Prostate gland (tissue), 2 donors: ENCODE measurements at regions not wholly inside any gene's neighbourhood (a gene's known extent, or its start where the extent isn't known, plus 50 kb on each side); places are given as distances from the start of the nearest gene placed in this dataset.
A peak's percentile ranks its signal among the peaks of the same experiment; 100 is the strongest.

Experiments
- DNase-seq: peaks from one replicate; pipeline ENCODE4 v3.0.0-alpha.2; 2019; ENCODE audit warnings: low spot score
- H3K27ac ChIP-seq, 2 donors: fragments of 200-600 bp; sonication (generic); 2 replicates each; pipeline ENCODE4 v1.5.1; 2017 to 2019
- H3K27me3 ChIP-seq: fragments of 200-600 bp; sonication (generic); replicated peaks from 2 replicates; pipeline ENCODE4 v1.5.1; 2019; ENCODE audit not compliant: insufficient read depth
- H3K36me3 ChIP-seq, 2 donors: fragments of 200-600 bp; sonication (generic); 1 replicate in 1 of 2; 2 replicates in 1 of 2; pipeline versions ENCODE4 v1.5.1 to v1.8.1; 2017 to 2019
- H3K4me1 ChIP-seq: fragments of 200-600 bp; sonication (generic); replicated peaks from 2 replicates; pipeline ENCODE4 v1.5.1; 2019
- H3K4me3 ChIP-seq, 2 donors: fragments of 200-600 bp; sonication (generic); 2 replicates each; pipeline ENCODE4 v1.5.1; 2017 to 2019
- H3K9me3 ChIP-seq: fragments of 200-600 bp; sonication (generic); 2 replicates; pipeline ENCODE4 v1.5.1; 2017
- POLR2A ChIP-seq: fragments of 450-650 bp; IDR thresholded peaks from one replicate; pipeline ENCODE4 v1.6.1; 2016; ENCODE audit warnings: antibody characterized with exemption, mild to moderate bottlenecking
- POLR2AphosphoS5 ChIP-seq: sonication (generic); formaldehyde crosslinking; IDR thresholded peaks from one replicate; pipeline ENCODE4 v1.6.1; 2017; ENCODE audit warnings: antibody characterized with exemption
- WGBS: methylation state at CpG from one replicate; pipeline ENCODE4 v1.1.5; 2018; 5-methylcytosine and 5-hydroxymethylcytosine counted together
- intact Hi-C: fragments of 100-400 bp; cut with DNase I; formaldehyde crosslinking; loops from one replicate; pipeline ENCODE4 v1.14.2; 2022
- TF ChIP-seq, protein P1 (sequence below), 4 experiments: fragments of 200-600 bp in 2 of 4; fragments of 450-650 bp in 2 of 4; sonication (generic) in 2 of 4; IDR thresholded peaks; 1 replicate in 3 of 4; 2 replicates in 1 of 4; pipeline ENCODE4 v1.5.1; 2016 to 2019; ENCODE audit warnings: antibody characterized with exemption in 4 of 4, mild to moderate bottlenecking in 2 of 4, moderate library complexity in 2 of 4

- Histone ChIP-seq H3K27me3 (no peaks in the 10 kb centered on the region), H3K9me3 (no peaks in the 10 kb centered on the region), H3K4me3 (no peak overlapping the region), H3K4me1 (no peaks in the 10 kb centered on the region), H3K27ac (no peak overlapping the region), H3K36me3 (no peaks in the 10 kb centered on the region)
- TF ChIP-seq, protein P1, sequence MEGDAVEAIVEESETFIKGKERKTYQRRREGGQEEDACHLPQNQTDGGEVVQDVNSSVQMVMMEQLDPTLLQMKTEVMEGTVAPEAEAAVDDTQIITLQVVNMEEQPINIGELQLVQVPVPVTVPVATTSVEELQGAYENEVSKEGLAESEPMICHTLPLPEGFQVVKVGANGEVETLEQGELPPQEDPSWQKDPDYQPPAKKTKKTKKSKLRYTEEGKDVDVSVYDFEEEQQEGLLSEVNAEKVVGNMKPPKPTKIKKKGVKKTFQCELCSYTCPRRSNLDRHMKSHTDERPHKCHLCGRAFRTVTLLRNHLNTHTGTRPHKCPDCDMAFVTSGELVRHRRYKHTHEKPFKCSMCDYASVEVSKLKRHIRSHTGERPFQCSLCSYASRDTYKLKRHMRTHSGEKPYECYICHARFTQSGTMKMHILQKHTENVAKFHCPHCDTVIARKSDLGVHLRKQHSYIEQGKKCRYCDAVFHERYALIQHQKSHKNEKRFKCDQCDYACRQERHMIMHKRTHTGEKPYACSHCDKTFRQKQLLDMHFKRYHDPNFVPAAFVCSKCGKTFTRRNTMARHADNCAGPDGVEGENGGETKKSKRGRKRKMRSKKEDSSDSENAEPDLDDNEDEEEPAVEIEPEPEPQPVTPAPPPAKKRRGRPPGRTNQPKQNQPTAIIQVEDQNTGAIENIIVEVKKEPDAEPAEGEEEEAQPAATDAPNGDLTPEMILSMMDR (IDR thresholded peaks at IDR 0.05), result no peak
- TF ChIP-seq POLR2AphosphoS5, result no peak
- no peak for TF ChIP-seq POLR2A
- 88% methylated on average over 1 of the region's 1 CpG for WGBS
- DNase-seq, result no peak
- intact Hi-C loops, result no loop called here
These were observed 148.9 kb upstream of the VANGL1 start for GRCh38 chr1:115492880-115493279.

DNA sequence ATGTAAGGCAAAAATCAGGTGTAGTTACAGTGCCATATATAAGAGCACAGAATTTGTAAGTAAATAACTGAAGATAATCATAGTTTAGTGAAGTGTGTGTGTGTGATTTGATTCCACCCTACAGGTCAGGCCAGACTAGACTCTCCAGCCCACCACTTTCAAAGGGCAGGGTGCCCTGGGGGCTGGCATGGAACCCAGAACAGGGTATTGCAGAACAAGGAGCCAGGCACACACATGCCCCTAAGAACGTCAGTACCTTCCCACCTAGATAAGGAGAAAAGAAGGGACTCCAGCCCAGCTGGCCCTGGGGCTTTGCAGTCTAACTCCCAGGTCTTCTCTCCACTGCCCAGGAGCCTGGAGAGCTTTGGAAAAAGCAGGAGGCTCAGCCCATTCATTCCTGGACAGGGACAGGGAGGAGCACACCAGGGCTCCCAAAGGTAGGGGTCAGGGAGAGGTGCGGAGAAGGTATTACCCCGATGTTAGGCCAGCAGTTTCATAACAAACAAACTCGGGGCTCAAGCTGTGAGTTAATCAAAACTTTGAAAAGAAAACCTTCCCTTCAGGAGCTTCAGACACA is 149.7 kb upstream of the VANGL1 start:
- H3K9me3 ChIP-seq, result no peaks in the 10 kb centered on the region
- H3K36me3 ChIP-seq, result no peaks in the 10 kb centered on the region
- H3K27me3 ChIP-seq, result no peaks in the 10 kb centered on the region
- intact Hi-C loops, result no loop called here
- 75% methylated on average over 4 of the region's 4 CpGs for WGBS
- H3K4me1 ChIP-seq, result no peaks in the 10 kb centered on the region
- H3K27ac ChIP-seq, result no peak overlapping the region
- TF ChIP-seq POLR2A, result no peak
- TF ChIP-seq, protein P1 (IDR thresholded peaks at IDR 0.05), result no peak
- no peak for TF ChIP-seq POLR2AphosphoS5
- DNase-seq, result no peak
- no peak overlapping the region for H3K4me3 ChIP-seq

- no peaks in the 10 kb centered on the region for H3K9me3 ChIP-seq
- no peak for DNase-seq
- H3K4me3 ChIP-seq, result no peak overlapping the region
- no peaks in the 10 kb centered on the region for H3K27me3 ChIP-seq
- no peaks in the 10 kb centered on the region for H3K36me3 ChIP-seq
- H3K27ac ChIP-seq, result no peak overlapping the region
- TF ChIP-seq, protein P1 (IDR thresholded peaks at IDR 0.05), result no peak
- TF ChIP-seq POLR2A, result no peak
- H3K4me1 ChIP-seq, result no peaks in the 10 kb centered on the region
- intact Hi-C loops, result no loop called here
- WGBS, result 84% methylated on average over 9 of the region's 9 CpGs
These were observed 150.3 kb upstream of the VANGL1 start for GRCh38 chr1:115491298-115492018.

DNA sequence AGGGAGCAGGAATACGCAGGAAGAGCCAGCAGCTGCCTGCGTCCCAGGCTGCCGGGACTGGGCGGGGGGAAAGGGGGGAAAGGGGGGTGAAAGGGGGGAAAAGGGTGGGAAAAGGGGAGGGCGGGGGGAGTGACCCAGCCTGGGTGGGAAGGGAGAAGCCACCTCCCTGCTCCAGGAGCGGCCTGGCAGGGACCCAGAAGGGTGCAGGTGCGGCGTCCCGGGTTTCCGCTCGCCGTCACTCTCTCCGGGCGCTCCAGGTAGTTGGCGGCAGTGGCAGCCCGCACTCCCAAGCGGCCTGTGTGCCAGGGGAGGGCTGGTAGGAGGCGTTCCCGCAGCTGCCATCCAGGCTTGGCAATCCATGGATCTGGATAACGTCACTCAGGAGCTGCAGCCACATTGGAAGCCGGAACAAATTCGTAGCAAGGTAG is 141.0 kb upstream of the NGF start:
- no peaks in the 10 kb centered on the region for H3K27me3 ChIP-seq
- no peak overlapping the region for H3K4me3 ChIP-seq
- no peak for TF ChIP-seq POLR2AphosphoS5
- TF ChIP-seq, protein P1 (IDR thresholded peaks at IDR 0.05), result no peak
- TF ChIP-seq POLR2A, result no peak
- peak; percentile 24 for DNase-seq
- 9% methylated on average over 19 of the region's 22 CpGs for WGBS
- H3K27ac ChIP-seq, result no peak overlapping the region
- H3K4me1 ChIP-seq, result no peaks in the 10 kb centered on the region
- H3K36me3 ChIP-seq, result no peaks in the 10 kb centered on the region
- no peaks in the 10 kb centered on the region for H3K9me3 ChIP-seq
- intact Hi-C loops, result loop anchor here (10.0 kb wide), 1 partner anchor 116 kb away; no protein-coding TSS in a partner anchor

DNA sequence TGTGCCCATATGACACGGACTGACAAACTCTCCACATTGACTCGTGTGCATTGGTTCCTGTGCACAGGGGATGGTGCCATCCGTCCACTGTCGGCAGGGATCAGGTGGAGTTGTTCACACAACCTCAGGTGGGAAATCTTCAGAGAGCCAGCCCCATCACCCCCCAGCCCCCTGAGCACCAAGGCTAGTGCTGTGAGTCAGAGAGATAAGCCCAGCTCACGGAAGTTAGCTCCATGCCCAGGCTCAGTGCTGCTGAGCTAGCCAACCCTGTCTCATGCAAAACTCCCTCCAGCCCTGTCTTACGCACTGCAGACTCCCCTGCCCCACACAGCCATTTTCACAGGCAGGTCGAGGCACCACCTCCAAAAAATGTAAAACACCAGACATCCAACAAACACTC is 139.0 kb upstream of the NGF start:
- Histone ChIP-seq H3K9me3 (no peaks in the 10 kb centered on the region), H3K27me3 (no peaks in the 10 kb centered on the region), H3K4me3 (no peak overlapping the region), H3K36me3 (no peaks in the 10 kb centered on the region), H3K27ac (no peak overlapping the region), H3K4me1 (no peaks in the 10 kb centered on the region)
- DNase-seq, result no peak
- TF ChIP-seq POLR2AphosphoS5, result no peak
- no peak for TF ChIP-seq POLR2A
- TF ChIP-seq, protein P1 (IDR thresholded peaks at IDR 0.05), result no peak
- intact Hi-C loops, result loop anchor here (10.0 kb wide), 1 partner anchor 118 kb away; no protein-coding TSS in a partner anchor
- 94% methylated on average over 7 of the region's 7 CpGs for WGBS
